ENCODE measurements at regions not wholly inside any gene's neighbourhood (a gene's known extent, or its start where the extent isn't known, plus 50 kb on each side); places are given as distances from the start of the nearest gene placed in this dataset.

DNA sequence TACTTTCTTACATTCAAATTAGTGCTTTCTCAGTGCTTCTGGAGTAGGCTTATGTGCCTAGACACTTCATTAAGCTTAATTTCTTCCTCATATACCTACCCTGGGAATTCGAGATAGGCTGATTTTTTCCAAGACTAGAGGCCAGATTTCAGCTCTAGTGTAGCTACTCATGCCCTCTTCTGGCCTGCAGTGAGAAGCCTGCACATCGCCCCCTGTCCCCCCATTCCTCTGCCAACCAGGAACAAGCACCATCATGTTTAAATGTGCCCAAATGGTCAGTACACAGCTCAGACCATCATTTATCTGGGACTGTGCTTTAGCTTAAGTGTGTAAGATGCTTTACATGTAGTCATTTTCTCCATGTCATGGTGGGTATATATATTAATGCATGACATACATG, 1218.8 kb upstream of the LRRTM1 start:
- no peak for TF ChIP-seq CTCF (IDR thresholded peaks at IDR 0.05)
- no peaks in the 10 kb centered on the region for H3K36me3 ChIP-seq (ENCODE audit: control insufficient read depth, insufficient read depth, low read length)
- H3K4me1 ChIP-seq (ENCODE audit: control insufficient read depth, insufficient read depth, low read length), result no peaks in the 10 kb centered on the region
- intact Hi-C loops (cut with micrococcal nuclease), result no loop called here
- peaks cover 27% of the 10 kb centered on the region for H3K36me3 Mint-ChIP-seq
- H3K9me3 Mint-ChIP-seq, result peaks cover 22 to 32% of the 10 kb centered on the region in 2 donors
- H3K27ac Mint-ChIP-seq, result no peak overlapping the region
- H3K27me3 Mint-ChIP-seq (ENCODE audit: low read depth in 2 of 2), result no peaks in the 10 kb centered on the region
- no peaks in the 10 kb centered on the region for H3K27me3 ChIP-seq (ENCODE audit: control insufficient read depth, insufficient read depth, low read length)
- DNase-seq, result no peak
- no peak overlapping the region for H3K27ac ChIP-seq (ENCODE audit: low read length)
- H3K9me3 ChIP-seq (ENCODE audit: control insufficient read depth, insufficient read depth, low read length), result peaks cover 5% of the 10 kb centered on the region
- H3K4me3 ChIP-seq (ENCODE audit: low read length), result no peak overlapping the region
- H3K4me3 Mint-ChIP-seq, result no peak overlapping the region
- 74% methylated on average over 2 of the region's 2 CpGs for WGBS (ENCODE audit: insufficient coverage)
- ATAC-seq, result no peak
- no peaks in the 10 kb centered on the region for H3K4me1 Mint-ChIP-seq

DNA sequence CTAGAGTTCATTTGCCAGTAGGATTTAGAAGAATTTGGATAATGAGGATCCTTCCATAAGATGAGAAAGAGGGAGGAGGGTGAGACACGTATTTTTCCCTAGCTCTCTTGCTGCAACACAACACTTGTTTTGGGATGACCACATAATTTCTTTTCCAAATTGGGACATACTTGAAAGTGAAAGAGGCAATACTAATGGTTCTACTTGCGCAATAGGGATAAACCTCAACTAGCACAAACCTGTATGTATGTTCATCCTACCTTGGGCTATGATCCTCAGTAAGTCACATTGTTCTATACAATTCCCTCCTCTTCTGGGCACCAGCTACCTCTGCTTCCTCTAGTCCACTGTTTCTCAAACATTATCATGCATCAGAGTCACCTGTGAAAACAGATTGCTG, 1208.8 kb upstream of the LRRTM1 start:
- Histone ChIP-seq H3K4me3 (ENCODE audit: low read length) (no peak overlapping the region), H3K36me3 (ENCODE audit: control insufficient read depth, insufficient read depth, low read length) (no peaks in the 10 kb centered on the region), H3K4me1 (ENCODE audit: control insufficient read depth, insufficient read depth, low read length) (no peaks in the 10 kb centered on the region), H3K9me3 (ENCODE audit: control insufficient read depth, insufficient read depth, low read length) (peaks cover 8% of the 10 kb centered on the region), H3K27me3 (ENCODE audit: control insufficient read depth, insufficient read depth, low read length) (no peaks in the 10 kb centered on the region), H3K27ac (ENCODE audit: low read length) (no peak overlapping the region)
- Mint-ChIP-seq H3K4me3 (no peak overlapping the region), H3K9me3 (peaks cover 11 to 18% of the 10 kb centered on the region in 2 donors), H3K4me1 (no peaks in the 10 kb centered on the region), H3K27ac (no peak overlapping the region), H3K36me3 (peaks cover 5% of the 10 kb centered on the region), H3K27me3 (ENCODE audit: low read depth in 2 of 2) (no peaks in the 10 kb centered on the region)
- intact Hi-C loops (cut with micrococcal nuclease), result no loop called here
- WGBS (ENCODE audit: insufficient coverage), result 74% methylated on average over 2 of the region's 2 CpGs
- DNase-seq (no peak), ATAC-seq (no peak)
- TF ChIP-seq CTCF (IDR thresholded peaks at IDR 0.05), result no peak

- Histone ChIP-seq H3K36me3 (ENCODE audit: control insufficient read depth, insufficient read depth, low read length) (no peaks in the 10 kb centered on the region), H3K4me3 (ENCODE audit: low read length) (no peak overlapping the region), H3K9me3 (ENCODE audit: control insufficient read depth, insufficient read depth, low read length) (peaks cover 2% of the 10 kb centered on the region), H3K27ac (ENCODE audit: low read length) (no peak overlapping the region), H3K27me3 (ENCODE audit: control insufficient read depth, insufficient read depth, low read length) (no peaks in the 10 kb centered on the region), H3K4me1 (ENCODE audit: control insufficient read depth, insufficient read depth, low read length) (no peaks in the 10 kb centered on the region)
- Mint-ChIP-seq H3K27me3 (ENCODE audit: low read depth in 2 of 2) (no peaks in the 10 kb centered on the region), H3K9me3 (peaks cover 11 to 14% of the 10 kb centered on the region in 2 donors), H3K4me1 (no peaks in the 10 kb centered on the region), H3K4me3 (no peak overlapping the region), H3K36me3 (peaks cover 7% of the 10 kb centered on the region), H3K27ac (no peak overlapping the region)
- DNase-seq (no peak), ATAC-seq (no peak)
- intact Hi-C loops (cut with micrococcal nuclease), result no loop called here
- TF ChIP-seq CTCF (IDR thresholded peaks at IDR 0.05), result no peak
- WGBS (ENCODE audit: insufficient coverage), result no CpG with 5 or more reads among the region's 2 CpGs
These were observed 1201.0 kb upstream of the LRRTM1 start for GRCh38 chr2:81505586-81505985.

GRCh38 chr2:81495556-81495955, 1191.0 kb upstream of the LRRTM1 start:
- 80% methylated on average over 2 of the region's 2 CpGs for WGBS (ENCODE audit: insufficient coverage)
- Mint-ChIP-seq H3K9me3 (peaks cover 13 to 39% of the 10 kb centered on the region in 2 donors), H3K36me3 (peaks cover 12% of the 10 kb centered on the region), H3K4me1 (no peaks in the 10 kb centered on the region), H3K27ac (no peak overlapping the region), H3K27me3 (ENCODE audit: low read depth in 2 of 2) (no peaks in the 10 kb centered on the region), H3K4me3 (no peak overlapping the region)
- Histone ChIP-seq H3K27me3 (ENCODE audit: control insufficient read depth, insufficient read depth, low read length) (no peaks in the 10 kb centered on the region), H3K4me3 (ENCODE audit: low read length) (no peak overlapping the region), H3K9me3 (ENCODE audit: control insufficient read depth, insufficient read depth, low read length) (peaks cover 3% of the 10 kb centered on the region), H3K36me3 (ENCODE audit: control insufficient read depth, insufficient read depth, low read length) (no peaks in the 10 kb centered on the region), H3K27ac (ENCODE audit: low read length) (no peak overlapping the region), H3K4me1 (ENCODE audit: control insufficient read depth, insufficient read depth, low read length) (no peaks in the 10 kb centered on the region)
- ATAC-seq (no peak), DNase-seq (no peak)
- TF ChIP-seq CTCF (IDR thresholded peaks at IDR 0.05), result no peak
- intact Hi-C loops (cut with micrococcal nuclease), result no loop called here

Data from natural killer cell (primary cell).